ENCODE measurements at regions not wholly inside any gene's neighbourhood (a gene's known extent, or its start where the extent isn't known, plus 50 kb on each side); places are given as distances from the start of the nearest gene placed in this dataset.

GRCh38 chr3:182284793-182285192 is 508.5 kb upstream of the ATP11B start:
- no peak overlapping the region for H3K4me2 ChIP-seq (ENCODE audit: low read length)
- TF ChIP-seq CTCF (IDR thresholded peaks at IDR 0.05; ENCODE audit: low read length) = no peak
- TF ChIP-seq EZH2 (IDR thresholded peaks at IDR 0.05; ENCODE audit: borderline replicate concordance, low read length) = no peak
- H4K20me1 ChIP-seq (ENCODE audit: insufficient read depth, low read length) = no peaks in the 10 kb centered on the region
- no peaks in the 10 kb centered on the region for H3K9me3 ChIP-seq (ENCODE audit: low read length)
- no peak overlapping the region for H3K9ac ChIP-seq (ENCODE audit: low read length)
- H3K36me3 ChIP-seq (ENCODE audit: insufficient read depth, low read length) = no peaks in the 10 kb centered on the region
- H3K9me2 ChIP-seq (ENCODE audit: low read depth, low read length) = no peaks in the 10 kb centered on the region
- no peaks in the 10 kb centered on the region for H3K27me3 ChIP-seq (ENCODE audit: insufficient read depth, low read length)
- H3K4me3 ChIP-seq (ENCODE audit: low read depth, low read length, poor library complexity, severe bottlenecking) = no peak overlapping the region
- H3K27ac ChIP-seq (ENCODE audit: low read depth, low read length, poor library complexity, severe bottlenecking) = no peak overlapping the region
- no peak overlapping the region for H2AFZ ChIP-seq (ENCODE audit: low read length)
- no peaks in the 10 kb centered on the region for H3K79me2 ChIP-seq (ENCODE audit: insufficient read depth, low read length)
- H3F3A ChIP-seq (ENCODE audit: insufficient read depth, low read length) = no peaks in the 10 kb centered on the region
- no peaks in the 10 kb centered on the region for H3K4me1 ChIP-seq (ENCODE audit: insufficient read depth, low read length, severe bottlenecking)

GRCh38 chr3:182292591-182292990 is 500.7 kb upstream of the ATP11B start:
- H3K9me2 ChIP-seq (ENCODE audit: low read depth, low read length) = no peaks in the 10 kb centered on the region
- H3K4me2 ChIP-seq (ENCODE audit: low read length) = no peak overlapping the region
- H4K20me1 ChIP-seq (ENCODE audit: insufficient read depth, low read length) = no peaks in the 10 kb centered on the region
- H3K4me1 ChIP-seq (ENCODE audit: insufficient read depth, low read length, severe bottlenecking) = no peaks in the 10 kb centered on the region
- H3K4me3 ChIP-seq (ENCODE audit: low read depth, low read length, poor library complexity, severe bottlenecking) = no peak overlapping the region
- no peaks in the 10 kb centered on the region for H3K36me3 ChIP-seq (ENCODE audit: insufficient read depth, low read length)
- TF ChIP-seq CTCF (IDR thresholded peaks at IDR 0.05; ENCODE audit: low read length) (no peak), EZH2 (IDR thresholded peaks at IDR 0.05; ENCODE audit: borderline replicate concordance, low read length) (no peak)
- H3K9me3 ChIP-seq (ENCODE audit: low read length) = no peaks in the 10 kb centered on the region
- no peaks in the 10 kb centered on the region for H3K79me2 ChIP-seq (ENCODE audit: insufficient read depth, low read length)
- no peak overlapping the region for H3K27ac ChIP-seq (ENCODE audit: low read depth, low read length, poor library complexity, severe bottlenecking)
- no peak overlapping the region for H3K9ac ChIP-seq (ENCODE audit: low read length)
- no peak overlapping the region for H2AFZ ChIP-seq (ENCODE audit: low read length)
- H3K27me3 ChIP-seq (ENCODE audit: insufficient read depth, low read length) = no peaks in the 10 kb centered on the region
- H3F3A ChIP-seq (ENCODE audit: insufficient read depth, low read length) = no peaks in the 10 kb centered on the region

GRCh38 chr3:182294256-182294655 is 499.0 kb upstream of the ATP11B start:
- Histone ChIP-seq H3K4me2 (ENCODE audit: low read length) (no peak overlapping the region), H3K4me1 (ENCODE audit: insufficient read depth, low read length, severe bottlenecking) (no peaks in the 10 kb centered on the region), H3K9me3 (ENCODE audit: low read length) (no peaks in the 10 kb centered on the region), H3K36me3 (ENCODE audit: insufficient read depth, low read length) (no peaks in the 10 kb centered on the region), H3K27ac (ENCODE audit: low read depth, low read length, poor library complexity, severe bottlenecking) (no peak overlapping the region), H3K4me3 (ENCODE audit: low read depth, low read length, poor library complexity, severe bottlenecking) (no peak overlapping the region), H4K20me1 (ENCODE audit: insufficient read depth, low read length) (no peaks in the 10 kb centered on the region), H3K79me2 (ENCODE audit: insufficient read depth, low read length) (no peaks in the 10 kb centered on the region), H3K27me3 (ENCODE audit: insufficient read depth, low read length) (no peaks in the 10 kb centered on the region), H3F3A (ENCODE audit: insufficient read depth, low read length) (no peaks in the 10 kb centered on the region), H3K9ac (ENCODE audit: low read length) (no peak overlapping the region), H2AFZ (ENCODE audit: low read length) (no peak overlapping the region), H3K9me2 (ENCODE audit: low read depth, low read length) (no peaks in the 10 kb centered on the region)
- no peak for TF ChIP-seq EZH2 (IDR thresholded peaks at IDR 0.05; ENCODE audit: borderline replicate concordance, low read length)
- no peak for TF ChIP-seq CTCF (IDR thresholded peaks at IDR 0.05; ENCODE audit: low read length)

All from OCI-LY1 (cell line).